Activated B cell treated with CpG ODN at 0.5 μM for 24 hours (primary cell): ENCODE measurements at regions not wholly inside any gene's neighbourhood (a gene's known extent, or its start where the extent isn't known, plus 50 kb on each side); places are given as distances from the start of the nearest gene placed in this dataset.

ENCODE experiments used
- ATAC-seq: fragments of 200-7000 bp; cut with Tn5 transposase; one replicate; pipeline ENCODE4 v1.10.0; 2021; ENCODE audit warnings: low read depth, mild to moderate bottlenecking, moderate library complexity
- CTCF ChIA-PET: fragments of 350-600 bp; sonication (Branson Sonifier 250); formaldehyde crosslinking; loops from one replicate; lab custom pipeline; 2021; ENCODE audit warnings: antibody characterized with exemption; lab: Charles Lee
- POLR2A ChIA-PET: fragments of 350-600 bp; sonication (Branson Sonifier 250); formaldehyde crosslinking; loops from one replicate; lab custom pipeline; 2021; ENCODE audit warnings: antibody characterized with exemption; lab: Charles Lee
- DNase-seq: peaks from one replicate; pipeline ENCODE4 v3.0.0; 2022
- H3K27ac Mint-ChIP-seq: one replicate; pipeline ENCODE4 v1.8.0; 2020; ENCODE audit warnings: mixed read lengths
- H3K27me3 Mint-ChIP-seq: one replicate; pipeline ENCODE4 v1.8.0; 2021; ENCODE audit warnings: mixed read lengths
- H3K36me3 Mint-ChIP-seq: one replicate; pipeline ENCODE4 v1.8.0; 2021; ENCODE audit warnings: low read depth, mixed read lengths
- H3K4me1 Mint-ChIP-seq: one replicate; pipeline ENCODE4 v1.8.0; 2021; ENCODE audit warnings: mixed read lengths
- H3K4me3 Mint-ChIP-seq: one replicate; pipeline ENCODE4 v1.8.0; 2020; ENCODE audit warnings: mild to moderate bottlenecking, mixed read lengths
- H3K9me3 Mint-ChIP-seq: one replicate; pipeline ENCODE4 v1.8.0; 2020; ENCODE audit warnings: mixed read lengths
- CTCF ChIP-seq: fragments of 200-600 bp; IDR thresholded peaks from one replicate; pipeline ENCODE4 v1.8.0; 2022; ENCODE audit warnings: antibody characterized with exemption, mild to moderate bottlenecking
- intact Hi-C: fragments of 100-400 bp; cut with micrococcal nuclease; formaldehyde crosslinking; loops from one replicate; pipeline ENCODE4 v1.15.1; 2024

GRCh38 chr7:22874904-22875303, 52.3 kb upstream of the TOMM7 start:
- no peak for DNase-seq
- Mint-ChIP-seq H3K27me3 (no peaks in the 10 kb centered on the region), H3K4me1 (peaks cover 20% of the 10 kb centered on the region), H3K27ac (no peak overlapping the region), H3K4me3 (no peak overlapping the region), H3K9me3 (no peaks in the 10 kb centered on the region), H3K36me3 (peaks cover 5% of the 10 kb centered on the region)
- ATAC-seq: no peak
- ChIA-PET CTCF (no interaction called here), POLR2A (interaction anchor here (0.5 to 1.2 kb wide), 2 partner anchors 10 to 309 kb away, joined by 3 to 15 read pairs; no protein-coding TSS in a partner anchor)
- TF ChIP-seq CTCF: no peak
- intact Hi-C loops: loop anchor here (5.0 kb wide), 1 partner anchor 137 kb away; the partner anchor contains the start of gene HYCC1
